Stimulated activated effector memory CD8-positive, alpha-beta T cell treated with anti-CD3 and anti-CD28 coated beads, Interleukin-12 subunit alpha, Interleukin-12 subunit beta, amount 100 ng/mL, for 72 hours (primary cell): ENCODE measurements at regions not wholly inside any gene's neighbourhood (a gene's known extent, or its start where the extent isn't known, plus 50 kb on each side); places are given as distances from the start of the nearest gene placed in this dataset.

Experiments used
- ATAC-seq: fragments of 150-1000 bp; cut with Tn5 transposase; 2 replicates; pipeline ENCODE4 v1.10.0; 2021
- DNase-seq, 2 donors: peaks; one replicate each; pipeline ENCODE4 v3.0.0; 2021 to 2022; ENCODE audit warnings: low spot score in 2 of 2
- H3K27ac Mint-ChIP-seq: one replicate; pipeline ENCODE4 v1.8.0; 2022; ENCODE audit warnings: mild to moderate bottlenecking, mixed read lengths
- H3K36me3 Mint-ChIP-seq: one replicate; pipeline ENCODE4 v1.8.0; 2022; ENCODE audit warnings: mild to moderate bottlenecking, mixed read lengths
- H3K4me1 Mint-ChIP-seq: one replicate; pipeline ENCODE4 v1.8.0; 2022; ENCODE audit warnings: mixed read lengths
- H3K4me3 Mint-ChIP-seq: one replicate; pipeline ENCODE4 v1.8.0; 2022; ENCODE audit warnings: mild to moderate bottlenecking, mixed read lengths
- H3K9me3 Mint-ChIP-seq: one replicate; pipeline ENCODE4 v1.8.0; 2022; ENCODE audit warnings: mixed read lengths

DNA sequence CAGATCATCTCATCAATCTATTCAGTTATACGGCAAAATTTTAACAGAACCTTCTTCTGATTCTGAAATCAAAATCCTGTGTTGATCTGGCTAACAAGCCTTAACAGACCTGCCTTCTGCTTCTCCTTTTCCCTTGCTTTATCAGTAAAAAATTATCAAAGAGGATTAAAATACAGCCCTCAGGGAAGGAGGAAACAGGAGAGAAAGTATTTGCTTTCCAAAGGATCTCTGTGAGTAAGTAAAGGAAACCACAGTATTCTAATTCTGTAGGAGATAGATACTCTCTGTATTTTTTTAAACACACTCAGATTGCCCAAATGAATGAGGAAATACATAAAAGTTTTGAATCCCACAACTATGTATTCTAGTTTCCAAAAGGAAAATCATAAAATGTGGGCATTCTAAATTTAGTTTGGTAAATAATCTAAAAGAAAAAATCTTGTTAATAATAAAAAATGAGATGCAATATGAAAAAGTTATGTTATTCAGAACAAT lies 221.8 kb downstream of the ZIC1 start:
- Mint-ChIP-seq H3K9me3 (peaks cover 6% of the 10 kb centered on the region), H3K36me3 (no peaks in the 10 kb centered on the region)
- ATAC-seq: no peak

DNA sequence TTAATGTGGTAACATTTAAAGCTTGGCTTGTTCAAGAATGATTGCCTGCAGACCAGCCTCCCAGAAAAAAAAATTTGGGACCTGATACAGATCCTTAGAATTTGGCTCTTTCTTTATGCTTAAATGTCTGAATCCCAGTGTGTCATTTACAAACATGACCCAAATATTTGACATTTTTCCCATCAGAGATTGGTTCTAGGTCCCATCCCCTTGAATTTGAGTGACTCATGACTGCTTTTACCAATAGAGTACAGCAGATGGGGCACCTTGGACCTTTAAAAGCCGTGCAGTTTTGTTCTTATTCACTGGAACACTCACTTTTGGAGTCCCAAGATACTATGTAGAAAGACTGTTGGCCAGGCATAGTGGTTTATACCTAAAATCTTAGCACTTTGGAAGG lies 231.6 kb downstream of the ZIC1 start:
- no peak for DNase-seq
- H3K4me3 Mint-ChIP-seq: no peak overlapping the region
- H3K36me3 Mint-ChIP-seq: no peaks in the 10 kb centered on the region
- peaks cover 18% of the 10 kb centered on the region for H3K9me3 Mint-ChIP-seq
- no peak overlapping the region for H3K27ac Mint-ChIP-seq
- ATAC-seq: no peak
- H3K4me1 Mint-ChIP-seq: no peaks in the 10 kb centered on the region

More for the DNA sequence above, 221.8 kb downstream of the ZIC1 start:
- no peak for DNase-seq
- H3K27ac Mint-ChIP-seq: no peak overlapping the region
- no peak overlapping the region for H3K4me3 Mint-ChIP-seq
- H3K4me1 Mint-ChIP-seq: no peaks in the 10 kb centered on the region

DNA sequence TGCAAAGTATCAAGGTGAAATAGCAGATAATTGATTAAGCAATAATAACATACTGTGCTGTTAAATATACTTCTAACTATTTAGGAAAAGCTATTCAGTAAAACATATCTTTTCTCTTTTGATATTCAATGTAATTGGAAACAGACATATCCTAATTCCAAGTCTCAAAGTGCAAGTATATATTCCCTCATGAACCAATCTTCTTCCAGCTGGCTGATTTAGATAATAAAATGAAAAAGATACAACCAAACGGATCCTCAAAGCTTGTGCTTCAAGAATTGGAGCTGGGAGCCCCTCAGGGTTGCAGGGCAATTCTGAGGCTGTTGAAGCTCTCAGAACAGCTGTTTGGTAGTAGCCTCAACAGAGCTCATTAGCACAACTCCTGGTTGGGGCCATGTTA lies 236.6 kb downstream of the ZIC1 start:
- ATAC-seq: no peak
- H3K9me3 Mint-ChIP-seq: peaks cover 11% of the 10 kb centered on the region

DNA sequence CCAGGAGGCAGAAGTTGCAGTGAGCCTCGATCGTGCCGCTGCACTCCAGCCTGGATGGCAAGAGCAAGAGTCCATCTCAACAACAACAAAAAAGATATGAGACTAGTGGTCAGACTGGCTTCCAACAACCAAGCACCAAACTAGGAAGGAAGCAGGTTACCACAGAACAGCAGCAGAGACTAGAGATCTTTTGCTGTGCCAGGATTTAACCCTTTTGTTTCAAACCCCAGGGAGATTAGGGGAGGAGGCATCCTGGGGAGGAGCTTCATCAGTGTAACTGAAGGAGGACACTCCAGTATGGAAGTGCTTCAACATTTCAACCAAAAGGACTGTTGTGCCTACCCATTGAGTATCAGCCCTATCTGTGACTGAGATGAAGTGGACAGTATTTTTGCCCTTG lies 240.3 kb downstream of the ZIC1 start:
- H3K9me3 Mint-ChIP-seq: peaks cover 18% of the 10 kb centered on the region
- H3K27ac Mint-ChIP-seq: no peak overlapping the region
- no peaks in the 10 kb centered on the region for H3K4me1 Mint-ChIP-seq
- H3K4me3 Mint-ChIP-seq: no peak overlapping the region
- ATAC-seq (no peak), DNase-seq (no peak)
- no peaks in the 10 kb centered on the region for H3K36me3 Mint-ChIP-seq

More for the DNA sequence above, 236.6 kb downstream of the ZIC1 start:
- no peak overlapping the region for H3K4me3 Mint-ChIP-seq
- DNase-seq: no peak
- no peaks in the 10 kb centered on the region for H3K4me1 Mint-ChIP-seq
- H3K27ac Mint-ChIP-seq: no peak overlapping the region
- H3K36me3 Mint-ChIP-seq: no peaks in the 10 kb centered on the region

DNA sequence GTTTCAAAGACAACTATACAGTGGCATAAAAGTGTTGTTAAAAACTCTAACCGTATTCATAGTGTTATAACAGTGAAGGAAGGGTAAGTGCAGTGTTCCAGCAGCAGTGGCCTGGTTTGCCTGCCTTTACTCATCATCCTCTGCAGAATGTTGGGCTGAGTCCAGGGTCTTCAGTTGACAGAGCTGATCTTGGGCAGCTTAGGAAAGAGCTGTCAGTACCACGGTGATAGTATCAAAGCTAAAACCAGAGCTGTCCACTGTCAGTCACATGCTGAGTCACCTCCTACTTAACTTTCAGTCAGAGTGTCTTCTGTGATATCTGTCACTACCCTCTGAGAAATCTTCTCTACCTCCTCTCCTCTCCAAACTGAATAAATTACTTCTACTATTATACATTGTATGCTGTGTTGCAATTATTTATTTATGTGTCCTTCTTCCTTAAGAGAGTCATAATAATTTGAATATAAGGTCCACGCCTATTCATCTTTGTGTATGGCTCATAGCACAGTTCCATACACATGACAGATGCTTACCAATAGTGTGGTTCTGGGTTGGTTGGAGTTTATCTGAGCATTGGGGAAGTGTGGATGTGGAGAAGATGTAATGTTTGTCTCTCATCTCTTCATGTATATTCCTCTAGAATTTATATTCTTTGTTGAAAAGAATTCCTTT lies 242.1 kb downstream of the ZIC1 start:
- H3K4me3 Mint-ChIP-seq: no peak overlapping the region
- peaks cover 16% of the 10 kb centered on the region for H3K9me3 Mint-ChIP-seq
- no peak overlapping the region for H3K27ac Mint-ChIP-seq
- H3K4me1 Mint-ChIP-seq: no peaks in the 10 kb centered on the region
- H3K36me3 Mint-ChIP-seq: no peaks in the 10 kb centered on the region
- ATAC-seq: no peak
- no peak for DNase-seq

DNA sequence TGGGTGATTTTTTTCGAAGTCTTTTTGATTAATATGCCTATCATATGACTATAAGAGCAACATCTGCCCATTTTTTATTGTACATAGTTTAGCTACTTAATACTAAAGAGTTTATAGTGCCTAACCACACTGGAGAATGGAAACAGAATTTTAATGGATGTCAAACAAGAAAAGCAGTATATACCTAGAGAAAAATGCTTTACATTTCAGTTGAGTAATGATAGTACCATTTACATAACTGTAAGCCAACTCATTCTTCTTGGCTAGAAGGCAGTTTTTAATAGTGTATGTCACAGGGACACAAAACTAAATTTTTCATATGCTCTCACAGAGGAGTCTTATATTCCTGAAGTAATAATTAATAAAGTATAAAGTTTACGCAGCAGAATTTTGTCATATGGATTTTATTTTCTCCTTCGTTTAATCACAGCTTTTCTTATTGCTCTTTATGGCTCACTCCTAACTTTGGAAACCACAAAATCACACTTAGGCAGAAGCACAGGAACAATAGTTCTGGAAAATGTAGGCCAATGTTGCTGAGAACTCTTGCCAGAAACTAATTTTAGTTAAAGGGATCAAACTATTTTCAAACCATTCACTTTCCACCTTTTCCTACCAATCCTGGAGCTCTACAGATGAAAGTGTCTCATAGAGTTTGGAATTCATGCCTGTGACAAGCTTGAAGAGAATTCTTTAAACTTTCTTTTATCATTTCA lies 243.6 kb downstream of the ZIC1 start:
- H3K27ac Mint-ChIP-seq: no peak overlapping the region
- no peaks in the 10 kb centered on the region for H3K36me3 Mint-ChIP-seq
- ATAC-seq (no peak), DNase-seq (no peak)
- no peak overlapping the region for H3K4me3 Mint-ChIP-seq
- no peaks in the 10 kb centered on the region for H3K4me1 Mint-ChIP-seq
- peaks cover 19% of the 10 kb centered on the region for H3K9me3 Mint-ChIP-seq

DNA sequence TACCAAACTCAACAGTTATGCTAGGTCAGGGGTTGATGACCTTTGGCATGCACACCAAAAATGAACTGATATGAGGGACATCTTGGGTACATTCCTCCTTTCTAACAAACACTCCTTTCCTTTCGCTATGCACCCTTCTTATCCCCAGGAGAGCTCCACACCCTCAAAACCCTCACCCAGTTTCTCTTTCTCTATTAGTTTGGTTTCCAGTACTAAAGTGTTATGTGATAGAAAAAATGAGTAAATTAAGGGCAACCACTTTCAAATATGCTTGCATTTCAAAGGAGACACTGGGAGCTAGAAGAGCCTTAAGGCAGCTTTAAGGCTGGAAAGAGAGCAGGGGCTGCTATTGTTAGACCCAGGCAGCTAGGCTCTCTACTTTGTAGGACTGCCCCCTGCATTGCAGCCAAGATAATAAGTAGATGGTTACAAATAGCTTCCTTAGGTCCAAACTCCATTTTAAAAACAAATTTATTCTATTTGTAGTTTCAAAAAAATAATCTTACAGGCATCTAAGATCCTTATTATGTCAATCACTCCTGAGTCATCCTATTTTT lies 244.3 kb downstream of the ZIC1 start:
- H3K9me3 Mint-ChIP-seq: peaks cover 19% of the 10 kb centered on the region
- H3K4me3 Mint-ChIP-seq: no peak overlapping the region
- no peaks in the 10 kb centered on the region for H3K36me3 Mint-ChIP-seq
- H3K27ac Mint-ChIP-seq: no peak overlapping the region
- ATAC-seq (no peak), DNase-seq (no peak)
- H3K4me1 Mint-ChIP-seq: no peaks in the 10 kb centered on the region

DNA sequence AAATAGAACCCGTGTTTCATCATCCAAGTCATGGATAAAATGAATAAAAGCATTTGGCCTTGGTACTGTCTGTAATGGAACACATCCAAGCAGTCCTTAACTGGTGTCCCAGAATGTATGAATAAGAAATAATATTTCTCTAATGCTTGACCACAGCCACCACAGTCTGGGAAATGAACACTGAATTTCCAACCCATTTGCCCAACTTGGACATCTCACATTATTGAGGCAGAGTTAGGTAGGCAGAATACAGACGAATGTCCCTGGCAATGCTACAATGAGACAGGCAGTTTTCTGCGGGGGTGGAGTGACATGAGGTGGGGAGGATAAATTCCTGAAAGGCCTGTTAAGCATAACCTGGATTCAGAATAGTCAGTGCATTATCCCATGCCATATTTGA lies 245.7 kb downstream of the ZIC1 start:
- Mint-ChIP-seq H3K36me3 (no peaks in the 10 kb centered on the region), H3K4me3 (no peak overlapping the region), H3K9me3 (peaks cover 18% of the 10 kb centered on the region), H3K4me1 (no peaks in the 10 kb centered on the region), H3K27ac (no peak overlapping the region)
- no peak for ATAC-seq
- DNase-seq: no peak

DNA sequence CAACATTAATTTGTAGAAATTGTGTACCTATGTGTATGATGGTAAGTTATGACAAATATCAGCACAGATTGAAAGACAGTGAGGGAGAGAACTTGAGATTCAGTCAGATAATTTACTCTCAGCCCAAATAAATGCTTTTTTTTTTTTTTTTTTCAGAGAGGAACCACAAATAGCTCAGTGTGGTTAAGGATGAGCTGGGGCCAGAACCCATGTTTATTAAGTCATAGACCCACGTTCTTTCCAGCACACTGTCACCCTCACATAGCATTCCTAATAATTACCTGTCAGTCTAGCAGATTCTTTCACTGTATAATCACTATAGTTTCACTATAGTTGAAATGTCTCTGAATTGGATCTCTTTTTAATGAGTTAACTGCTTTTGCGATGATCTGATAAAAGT lies 246.1 kb downstream of the ZIC1 start:
- ATAC-seq (no peak), DNase-seq (no peak)
- Mint-ChIP-seq H3K4me1 (no peaks in the 10 kb centered on the region), H3K27ac (no peak overlapping the region), H3K9me3 (peaks cover 18% of the 10 kb centered on the region), H3K36me3 (no peaks in the 10 kb centered on the region), H3K4me3 (no peak overlapping the region)

DNA sequence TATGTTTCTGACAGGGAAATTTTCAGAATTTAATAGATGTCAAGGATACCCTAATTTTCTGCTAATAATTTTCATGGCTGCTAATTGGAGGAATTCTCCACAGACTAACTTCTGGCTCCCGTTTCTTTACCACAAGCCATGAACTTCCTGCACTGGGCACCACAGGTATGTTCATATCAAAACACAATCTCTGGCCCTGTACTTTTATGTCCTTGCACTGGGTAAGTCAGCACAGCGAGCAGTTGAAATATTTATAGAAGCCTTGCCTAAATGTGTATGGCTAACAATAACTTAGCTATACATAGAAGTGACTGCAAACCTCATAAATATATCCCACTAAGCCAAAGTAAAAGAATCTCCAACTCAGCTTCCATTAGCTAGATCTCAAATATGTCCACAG lies 246.9 kb downstream of the ZIC1 start:
- Mint-ChIP-seq H3K27ac (no peak overlapping the region), H3K36me3 (no peaks in the 10 kb centered on the region), H3K9me3 (peaks cover 18% of the 10 kb centered on the region), H3K4me3 (no peak overlapping the region), H3K4me1 (no peaks in the 10 kb centered on the region)
- DNase-seq (no peak), ATAC-seq (no peak)

DNA sequence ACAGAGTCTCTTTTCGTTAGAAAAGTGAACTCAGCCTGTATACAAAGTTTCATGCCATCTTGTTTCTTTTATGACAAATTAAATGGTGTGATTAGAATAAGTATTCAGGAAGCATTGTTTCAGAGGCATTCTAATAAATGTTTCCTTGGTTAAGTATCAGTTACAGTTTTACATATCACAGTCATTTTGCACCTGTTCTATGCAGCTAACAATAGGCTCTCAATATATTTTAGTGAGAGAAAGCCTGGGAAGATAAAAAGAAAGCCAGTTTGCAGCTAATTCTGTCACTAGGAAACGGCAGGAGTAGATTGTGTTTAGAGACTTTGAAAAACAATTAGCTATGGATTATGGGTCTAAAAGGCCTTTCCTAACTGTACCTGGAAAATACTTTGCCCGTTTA lies 252.8 kb downstream of the ZIC1 start:
- no peak overlapping the region for H3K4me3 Mint-ChIP-seq
- H3K4me1 Mint-ChIP-seq: no peaks in the 10 kb centered on the region
- DNase-seq (no peak), ATAC-seq (no peak)
- peaks cover 10% of the 10 kb centered on the region for H3K9me3 Mint-ChIP-seq
- no peaks in the 10 kb centered on the region for H3K36me3 Mint-ChIP-seq
- no peak overlapping the region for H3K27ac Mint-ChIP-seq

DNA sequence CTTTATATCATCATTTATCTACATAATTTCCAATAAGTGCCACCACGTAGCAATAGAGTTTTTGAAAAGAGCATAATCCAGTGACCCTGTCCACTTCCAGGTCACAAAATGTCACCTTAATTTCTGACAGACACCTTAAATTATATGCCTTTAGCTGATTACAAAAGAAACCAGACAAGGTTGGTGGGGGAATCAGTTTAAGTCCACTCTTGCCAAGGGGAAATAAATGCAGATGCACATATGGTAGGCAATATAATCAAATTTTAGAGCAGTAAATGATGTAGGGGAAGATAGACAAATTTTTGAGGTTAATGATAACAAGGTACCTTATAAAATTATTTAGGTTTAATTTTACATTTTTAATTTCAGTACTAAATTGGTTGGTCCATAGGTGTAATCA lies 253.5 kb downstream of the ZIC1 start:
- DNase-seq (no peak), ATAC-seq (no peak)
- Mint-ChIP-seq H3K9me3 (peaks cover 11% of the 10 kb centered on the region), H3K4me1 (no peaks in the 10 kb centered on the region), H3K27ac (no peak overlapping the region), H3K4me3 (no peak overlapping the region), H3K36me3 (no peaks in the 10 kb centered on the region)

DNA sequence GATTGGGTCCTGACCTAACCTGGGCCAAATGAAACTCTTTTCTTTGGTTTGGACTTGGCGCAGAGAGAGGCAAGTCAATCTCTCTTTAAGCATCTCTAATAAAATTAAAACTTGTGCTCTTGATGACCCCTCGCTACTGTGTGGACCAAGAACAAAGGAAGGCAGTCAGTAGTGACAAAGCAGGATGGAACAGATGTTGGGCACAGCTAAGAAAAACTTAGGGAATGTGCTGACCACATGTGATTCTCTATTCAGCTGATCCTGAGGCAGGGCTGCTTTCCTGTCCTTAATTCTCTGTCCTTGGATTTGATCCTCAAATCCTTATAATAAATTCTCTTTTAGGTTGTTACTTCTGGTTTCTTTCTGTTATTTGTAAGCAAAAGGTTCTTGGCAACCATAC lies 259.9 kb downstream of the ZIC1 start:
- peaks cover 11% of the 10 kb centered on the region for H3K9me3 Mint-ChIP-seq

DNA sequence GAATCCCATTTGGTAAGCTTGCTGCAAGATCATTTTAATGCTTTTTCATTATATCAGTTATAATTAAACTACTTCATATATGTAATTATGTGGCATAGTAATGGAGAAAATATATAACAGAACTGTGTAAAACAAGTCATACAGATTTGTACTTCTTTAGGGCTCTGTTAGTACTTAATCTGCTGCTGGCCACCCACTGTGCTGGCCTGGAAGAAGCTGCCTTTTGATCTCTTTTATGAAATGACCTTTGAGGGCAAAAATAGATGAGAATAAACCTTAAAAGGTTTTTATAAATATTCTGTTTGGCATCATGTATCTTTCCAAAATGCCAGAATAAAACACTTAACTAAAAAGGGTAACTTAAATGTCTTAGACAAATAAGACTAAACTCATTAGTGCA lies 262.9 kb downstream of the ZIC1 start:
- no peaks in the 10 kb centered on the region for H3K36me3 Mint-ChIP-seq
- no peak for ATAC-seq
- H3K27ac Mint-ChIP-seq: no peak overlapping the region
- H3K4me1 Mint-ChIP-seq: no peaks in the 10 kb centered on the region
- H3K4me3 Mint-ChIP-seq: no peak overlapping the region
- DNase-seq: no peak
- H3K9me3 Mint-ChIP-seq: peaks cover 10% of the 10 kb centered on the region

More for the DNA sequence above, 259.9 kb downstream of the ZIC1 start:
- H3K36me3 Mint-ChIP-seq: no peaks in the 10 kb centered on the region
- no peak overlapping the region for H3K4me3 Mint-ChIP-seq
- DNase-seq (no peak), ATAC-seq (no peak)
- no peaks in the 10 kb centered on the region for H3K4me1 Mint-ChIP-seq
- no peak overlapping the region for H3K27ac Mint-ChIP-seq

DNA sequence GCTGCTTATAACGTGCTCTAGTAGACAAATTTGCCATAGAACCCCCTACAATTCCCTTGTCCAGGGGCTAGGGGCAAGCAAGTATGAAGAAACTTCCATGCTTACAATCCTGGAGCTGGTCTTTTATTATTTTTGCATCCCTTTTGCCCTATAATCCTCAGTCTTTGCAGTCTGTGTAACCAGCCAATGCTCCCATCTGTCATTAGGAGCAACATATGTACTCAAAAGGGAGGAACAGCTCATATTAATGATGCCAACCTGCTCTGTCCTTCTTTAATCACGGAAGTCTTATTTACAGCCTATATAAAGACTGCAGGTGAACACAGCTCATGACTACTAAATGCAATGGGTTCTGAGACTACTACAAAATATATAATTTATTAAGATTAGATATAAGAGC lies 263.3 kb downstream of the ZIC1 start:
- Mint-ChIP-seq H3K9me3 (peaks cover 9% of the 10 kb centered on the region), H3K27ac (no peak overlapping the region), H3K4me1 (no peaks in the 10 kb centered on the region), H3K36me3 (no peaks in the 10 kb centered on the region), H3K4me3 (no peak overlapping the region)
- no peak for DNase-seq
- ATAC-seq: no peak

DNA sequence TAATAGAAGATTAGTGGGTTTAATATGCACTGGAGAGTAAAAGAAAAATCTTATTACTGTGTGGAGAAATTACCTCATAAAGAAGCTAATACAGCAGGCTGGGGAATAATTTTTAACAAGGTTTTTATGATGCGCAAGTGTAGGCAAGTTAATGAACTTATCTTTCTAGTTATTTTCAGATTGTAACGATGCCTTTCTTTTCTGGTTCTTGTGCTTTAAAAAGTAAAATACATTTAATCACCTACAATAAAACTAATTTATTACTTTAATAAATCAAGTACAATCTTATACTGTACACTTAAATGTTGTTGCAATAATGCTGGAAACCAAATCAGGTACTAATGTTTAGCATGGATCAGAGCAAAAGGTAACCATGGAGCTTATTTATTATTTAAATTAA lies 266.6 kb downstream of the ZIC1 start:
- H3K4me3 Mint-ChIP-seq: no peak overlapping the region
- DNase-seq: no peak
- ATAC-seq: no peak
- H3K9me3 Mint-ChIP-seq: peaks cover 12% of the 10 kb centered on the region
- no peaks in the 10 kb centered on the region for H3K36me3 Mint-ChIP-seq
- no peaks in the 10 kb centered on the region for H3K4me1 Mint-ChIP-seq
- no peak overlapping the region for H3K27ac Mint-ChIP-seq
